HepG2 (cell line): ENCODE measurements at regions not wholly inside any gene's neighbourhood (a gene's known extent, or its start where the extent isn't known, plus 50 kb on each side); places are given as distances from the start of the nearest gene placed in this dataset.

Source experiments
- ATAC-seq: fragments of 200-7000 bp; cut with Tn5 transposase; 3 replicates; pipeline ENCODE4 v1.9.1; 2020; ENCODE audit warnings: mild to moderate bottlenecking, moderate library complexity
- BruUV-seq: library from RNA; stranded (reverse); fragments of 400-500 nt; replicated peaks from 2 replicates; lab custom pipeline; 2021; lab: Mats Ljungman, UMichigan
- CTCF ChIA-PET: fragments of 300-600 bp; formaldehyde crosslinking; extraction: SDS; loops from one replicate; lab custom pipeline; 2021; ENCODE audit warnings: low total read pairs, inconsistent platforms, low intra/inter-chr PET ratio; lab: Yijun Ruan, JAX
- POLR2A ChIA-PET: fragments of 350-600 bp; sonication (Branson Sonifier 250); formaldehyde crosslinking; loops from one replicate; lab custom pipeline; 2020; ENCODE audit warnings: antibody characterized with exemption, inconsistent platforms; lab: Yijun Ruan, JAX
- DNase-seq: peaks from one replicate; pipeline ENCODE4 v3.0.0-alpha.2; 2015; ENCODE audit warnings: low spot score
- FAIRE-seq: peaks from 3 replicates; lab custom pipeline; 2011; peaks lifted over from hg19 to GRCh38; lab: Jason Lieb, UNC
- H2AFZ ChIP-seq: one replicate; pipeline ENCODE4 v1.6.1; 2011; ENCODE audit warnings: low read length, inconsistent platforms
- H3K27ac ChIP-seq: fragments of 300-600 bp; 3 replicates; pipeline ENCODE4 v1.8.0; 2011; ENCODE audit warnings: mixed run types, mild to moderate bottlenecking, mixed read lengths, low read length, inconsistent platforms; ENCODE audit not compliant: insufficient read depth; ENCODE audit errors: extremely low read length
- H3K27me3 ChIP-seq, 2 experiments: fragments of 200-600 bp in 1 of 2; 2 replicates in 1 of 2; 3 replicates in 1 of 2; pipeline versions ENCODE4 v1.6.0 to v1.8.0; 2011; ENCODE audit warnings: low read length in 2 of 2, mild to moderate bottlenecking in 2 of 2, moderate library complexity in 2 of 2, inconsistent platforms in 1 of 2; ENCODE audit not compliant: insufficient read depth in 2 of 2, control insufficient read depth in 1 of 2
- H3K36me3 ChIP-seq, 2 experiments: fragments of 200-600 bp in 1 of 2; replicated peaks in 1 of 2; 2 replicates in 1 of 2; 3 replicates in 1 of 2; pipeline versions ENCODE4 v1.5.1 to v1.8.0; 2011; ENCODE audit warnings: low read length in 2 of 2, inconsistent platforms in 1 of 2; ENCODE audit not compliant: insufficient read depth in 2 of 2, control insufficient read depth in 1 of 2
- H3K4me1 ChIP-seq: 2 replicates; pipeline ENCODE4 v1.5.1; 2012; ENCODE audit warnings: low read length, inconsistent platforms; ENCODE audit not compliant: insufficient read depth
- H3K4me2 ChIP-seq: 2 replicates; pipeline ENCODE4 v1.6.0; 2011; ENCODE audit warnings: low read depth, low read length, inconsistent platforms
- H3K4me3 ChIP-seq, 3 experiments: fragments of 200-600 bp in 1 of 3; sonication (generic), shearing (Covaris generic) in 1 of 3; replicated peaks in 1 of 3; 2 replicates each; pipeline ENCODE4 v1.5.1; 2011 to 2016; ENCODE audit warnings: low read length in 3 of 3, inconsistent platforms in 2 of 3, low read depth in 2 of 3, mild to moderate bottlenecking in 2 of 3, control low read depth in 1 of 3, mixed read lengths in 1 of 3; ENCODE audit not compliant: insufficient read depth in 1 of 3
- H3K79me2 ChIP-seq: one replicate; pipeline ENCODE4 v1.6.1; 2011; ENCODE audit warnings: low read length, inconsistent platforms; ENCODE audit not compliant: insufficient read depth
- H3K9ac ChIP-seq: 2 replicates; pipeline ENCODE4 v1.6.0; 2011; ENCODE audit warnings: mild to moderate bottlenecking, low read depth, low read length, inconsistent platforms; ENCODE audit not compliant: insufficient read depth
- H3K9me3 ChIP-seq: 2 replicates; pipeline ENCODE4 v1.5.1; 2012; ENCODE audit warnings: mild to moderate bottlenecking, low read length
- H4K20me1 ChIP-seq: 2 replicates; pipeline ENCODE4 v1.6.0; 2011; ENCODE audit warnings: inconsistent platforms, mild to moderate bottlenecking, low read length, moderate library complexity; ENCODE audit not compliant: insufficient read depth
- ARNT ChIP-seq: fragments of 450-650 bp; IDR thresholded peaks from 2 replicates; pipeline ENCODE4 v1.6.1; 2017
- ATF1 ChIP-seq: IDR thresholded peaks from 2 replicates; pipeline ENCODE4 v1.6.1; 2016; ENCODE audit warnings: mild to moderate bottlenecking, control low read depth
- CBX5 ChIP-seq: sonication (generic); formaldehyde crosslinking; IDR thresholded peaks from 2 replicates; pipeline ENCODE4 v1.4.0; 2020; ENCODE audit warnings: missing genetic modification reagents, borderline replicate concordance
- HNF4A ChIP-seq: sonication (generic); formaldehyde crosslinking; IDR thresholded peaks from 2 replicates; pipeline ENCODE4 v1.4.0; 2020; ENCODE audit warnings: missing genetic modification reagents
- HOXD1 ChIP-seq: sonication (generic); formaldehyde crosslinking; IDR thresholded peaks from 2 replicates; pipeline ENCODE4 v1.5.0; 2020; ENCODE audit warnings: missing genetic modification reagents
- RBFOX2 ChIP-seq: fragments of 200-400 bp; formaldehyde crosslinking; IDR thresholded peaks from 2 replicates; pipeline ENCODE4 v1.6.1; 2017; ENCODE audit warnings: low read depth, mild to moderate bottlenecking, low read length
- RNF2 ChIP-seq: fragments of 450-650 bp; conservative IDR thresholded peaks from 2 replicates; pipeline ENCODE4 v1.6.1; 2016; ENCODE audit warnings: low read depth
- SATB2 ChIP-seq: sonication (generic); formaldehyde crosslinking; IDR thresholded peaks from 2 replicates; pipeline ENCODE4 v1.5.0; 2020; ENCODE audit warnings: missing genetic modification reagents
- SMYD3 ChIP-seq: sonication (generic); formaldehyde crosslinking; IDR thresholded peaks from 2 replicates; pipeline ENCODE4 v1.8.1; 2023; ENCODE audit warnings: mild to moderate bottlenecking, missing genetic modification reagents
- THAP8 ChIP-seq: sonication (generic); formaldehyde crosslinking; IDR thresholded peaks from 2 replicates; pipeline ENCODE4 v1.5.1; 2020; ENCODE audit warnings: missing genetic modification reagents, mild to moderate bottlenecking, borderline replicate concordance
- U2AF1 ChIP-seq: fragments of 200-400 bp; formaldehyde crosslinking; optimal IDR thresholded peaks from 2 replicates; pipeline ENCODE3; 2017; ENCODE audit warnings: mild to moderate bottlenecking, low read depth, low read length
- ZMYM2 ChIP-seq: sonication (generic); formaldehyde crosslinking; IDR thresholded peaks from 2 replicates; pipeline ENCODE4 v1.8.0; 2022; ENCODE audit warnings: mild to moderate bottlenecking, missing genetic modification reagents
- ZNF550 ChIP-seq: sonication (generic); formaldehyde crosslinking; IDR thresholded peaks from 2 replicates; pipeline ENCODE4 v1.4.0; 2020; ENCODE audit warnings: mild to moderate bottlenecking, missing genetic modification reagents, borderline replicate concordance
- ZNF619 ChIP-seq: sonication (generic); formaldehyde crosslinking; IDR thresholded peaks from 2 replicates; pipeline ENCODE4 v1.4.0; 2020; ENCODE audit warnings: mild to moderate bottlenecking, missing genetic modification reagents
- ZNF713 ChIP-seq: sonication (generic); formaldehyde crosslinking; IDR thresholded peaks from 2 replicates; pipeline ENCODE4 v1.4.0; 2020; ENCODE audit warnings: mild to moderate bottlenecking, missing genetic modification reagents
- ZNF761 ChIP-seq: sonication (generic); formaldehyde crosslinking; conservative IDR thresholded peaks from 2 replicates; pipeline ENCODE4 v1.4.0; 2020; ENCODE audit warnings: mild to moderate bottlenecking, missing genetic modification reagents
- WGBS: methylation state at CpG from one replicate; pipeline ENCODE4 v1.1.6; 2017; ENCODE audit warnings: low lambda C conversion rate; 5-methylcytosine and 5-hydroxymethylcytosine counted together
- in situ Hi-C: cut with HindIII; loops from 2 replicates; pipeline ENCODE4 v1.10.0; 2017; ENCODE audit warnings: low pct_unique_long_range_greater_than_20kb; ENCODE audit not compliant: extremely low pct_ligation_motif_present
- intact Hi-C: fragments of 100-400 bp; cut with micrococcal nuclease; formaldehyde crosslinking; loops from one replicate; pipeline ENCODE4 v1.10.0; 2022; ENCODE audit not compliant: unreplicated experiment

DNA sequence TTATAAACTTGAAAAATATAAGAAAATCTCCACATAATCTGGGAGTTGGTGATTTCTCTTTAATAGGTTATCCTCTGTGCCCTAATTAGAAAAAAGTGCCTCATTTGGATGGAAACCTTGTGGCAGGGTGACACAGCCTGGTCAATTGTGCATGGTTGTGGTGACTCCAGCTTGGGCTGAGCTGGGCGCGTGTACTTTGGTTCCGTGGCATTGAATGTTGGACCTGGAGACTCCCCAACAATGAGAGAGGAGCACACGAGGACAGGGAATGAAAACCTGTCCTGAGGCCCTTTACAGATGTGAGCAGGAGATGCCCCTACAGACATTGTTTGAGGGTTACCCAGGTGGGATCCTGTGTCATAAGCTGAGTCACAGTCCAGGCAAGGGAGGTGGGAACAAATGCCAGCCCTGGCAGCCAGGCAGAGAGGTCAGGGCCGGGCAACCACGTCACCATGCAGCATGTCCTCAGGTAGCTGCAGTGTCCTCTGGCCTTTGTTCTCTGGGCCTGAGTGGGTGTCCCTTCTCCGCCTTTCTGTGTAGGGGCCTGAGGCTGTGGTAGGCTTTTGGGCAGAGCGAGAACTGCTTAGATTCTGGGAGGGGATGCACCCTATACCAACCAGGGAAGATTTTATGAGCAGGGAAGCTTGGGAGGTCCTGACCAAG, 147.4 kb upstream of the TBX20 start:
- POLR2A ChIA-PET = no interaction called here
- Histone ChIP-seq H3K27ac (no peak overlapping the region), H4K20me1 (no peaks in the 10 kb centered on the region), H3K27me3 (peaks cover 2 to 3% of the 10 kb centered on the region in 2 experiments; a peak in 2 of 5 replicates), H3K4me3 (no peak overlapping the region), H3K36me3 (no peaks in the 10 kb centered on the region), H3K4me2 (no peak overlapping the region), H3K4me1 (no peaks in the 10 kb centered on the region), H3K79me2 (no peaks in the 10 kb centered on the region), H3K9ac (no peak overlapping the region), H3K9me3 (no peaks in the 10 kb centered on the region), H2AFZ (no peak overlapping the region)
- CTCF ChIA-PET = no interaction called here
- DNase-seq (no peak), FAIRE-seq (no peak), ATAC-seq (no peak)
- intact Hi-C loops (no loop called here), in situ Hi-C loops (no loop called here)
- TF ChIP-seq HOXD1 (CRISPR knock-in tag) (no peak), ZNF761 (CRISPR knock-in tag) (no peak), U2AF1 (no peak), ZNF550 (CRISPR knock-in tag) (no peak), CBX5 (CRISPR knock-in tag) (no peak), RBFOX2 (no peak), ATF1 (no peak), ZNF713 (CRISPR knock-in tag) (no peak), ZNF619 (CRISPR knock-in tag) (no peak), ARNT (no peak), THAP8 (CRISPR knock-in tag) (no peak), SATB2 (CRISPR knock-in tag) (no peak), ZMYM2 (CRISPR knock-in tag) (no peak), HNF4A (CRISPR knock-in tag) (no peak), SMYD3 (CRISPR knock-in tag) (no peak), RNF2 (no peak)
- 6% methylated on average over 6 of the region's 8 CpGs for WGBS
- no TSS peak for BruUV-seq
